ENCODE measurements at regions not wholly inside any gene's neighbourhood (a gene's known extent, or its start where the extent isn't known, plus 50 kb on each side); places are given as distances from the start of the nearest gene placed in this dataset.

DNA sequence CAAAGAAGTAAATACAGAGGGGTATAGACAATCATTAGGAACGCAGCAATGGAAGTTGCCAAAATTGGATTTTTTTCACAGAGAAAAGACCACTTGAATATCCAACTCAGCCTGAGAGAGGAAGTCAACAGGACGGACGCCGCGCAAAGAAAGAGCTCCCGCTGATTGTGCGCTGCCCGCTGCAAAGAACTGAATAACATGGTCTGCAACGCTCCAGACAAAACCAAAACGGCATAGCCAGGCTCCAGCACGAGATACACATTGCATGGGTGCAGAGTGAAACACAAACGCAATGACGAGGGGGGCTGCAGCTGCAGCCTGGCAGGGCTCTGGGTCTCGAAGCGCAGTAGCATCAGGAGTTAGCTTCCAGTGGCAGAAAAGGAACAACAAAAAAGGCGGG, 113.9 kb upstream of the MGMT start:
- no peak for DNase-seq (ENCODE audit: low read depth)
- no peak overlapping the region for H3K4me3 ChIP-seq (ENCODE audit: low read length)
- TF ChIP-seq, protein P1, sequence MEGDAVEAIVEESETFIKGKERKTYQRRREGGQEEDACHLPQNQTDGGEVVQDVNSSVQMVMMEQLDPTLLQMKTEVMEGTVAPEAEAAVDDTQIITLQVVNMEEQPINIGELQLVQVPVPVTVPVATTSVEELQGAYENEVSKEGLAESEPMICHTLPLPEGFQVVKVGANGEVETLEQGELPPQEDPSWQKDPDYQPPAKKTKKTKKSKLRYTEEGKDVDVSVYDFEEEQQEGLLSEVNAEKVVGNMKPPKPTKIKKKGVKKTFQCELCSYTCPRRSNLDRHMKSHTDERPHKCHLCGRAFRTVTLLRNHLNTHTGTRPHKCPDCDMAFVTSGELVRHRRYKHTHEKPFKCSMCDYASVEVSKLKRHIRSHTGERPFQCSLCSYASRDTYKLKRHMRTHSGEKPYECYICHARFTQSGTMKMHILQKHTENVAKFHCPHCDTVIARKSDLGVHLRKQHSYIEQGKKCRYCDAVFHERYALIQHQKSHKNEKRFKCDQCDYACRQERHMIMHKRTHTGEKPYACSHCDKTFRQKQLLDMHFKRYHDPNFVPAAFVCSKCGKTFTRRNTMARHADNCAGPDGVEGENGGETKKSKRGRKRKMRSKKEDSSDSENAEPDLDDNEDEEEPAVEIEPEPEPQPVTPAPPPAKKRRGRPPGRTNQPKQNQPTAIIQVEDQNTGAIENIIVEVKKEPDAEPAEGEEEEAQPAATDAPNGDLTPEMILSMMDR (conservative IDR thresholded peaks at IDR 0.05; ENCODE audit: low read depth, low read length) = no peak

- DNase-seq (ENCODE audit: low read depth) = no peak
- H3K4me3 ChIP-seq (ENCODE audit: low read length) = no peak overlapping the region
- TF ChIP-seq, protein P1 (conservative IDR thresholded peaks at IDR 0.05; ENCODE audit: low read depth, low read length) = no peak
These were observed 107.0 kb upstream of the MGMT start for GRCh38 chr10:129360046-129360445.

DNA sequence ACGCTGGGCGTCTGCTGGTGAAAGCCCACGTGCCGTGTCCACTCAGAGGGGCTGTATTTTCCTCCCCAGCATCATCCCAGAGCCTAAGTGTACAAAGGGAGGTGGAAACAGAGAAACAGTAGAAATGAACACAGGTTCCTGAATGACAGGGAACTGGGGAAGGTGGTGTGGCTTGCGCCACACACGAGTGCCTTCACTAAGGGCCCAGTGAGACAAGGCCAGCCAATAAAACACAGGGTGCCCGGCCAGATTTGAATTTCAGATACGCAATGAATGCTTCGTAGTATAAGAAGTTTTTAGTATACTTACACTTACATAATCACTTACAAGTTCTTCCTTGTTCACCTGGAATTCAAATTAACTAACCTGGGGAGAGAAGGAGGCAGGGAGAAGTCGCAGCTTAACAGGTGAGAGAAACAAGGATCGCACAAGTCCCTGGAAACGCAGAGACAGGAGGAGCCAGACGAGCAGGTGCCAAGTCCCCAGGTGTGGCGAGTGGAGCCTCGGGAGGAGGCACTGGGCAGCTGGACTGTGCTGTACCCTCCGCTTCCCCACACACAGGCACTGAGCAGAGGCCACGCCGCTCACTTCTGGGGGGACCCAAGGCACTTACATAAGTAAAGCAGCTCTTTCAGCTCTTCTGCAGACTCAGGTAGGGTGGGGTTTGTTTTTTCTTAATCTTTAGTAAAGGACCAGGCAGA, 105.2 kb upstream of the MGMT start:
- H3K4me3 ChIP-seq (ENCODE audit: low read length) = no peak overlapping the region
- no peak for DNase-seq (ENCODE audit: low read depth)
- TF ChIP-seq, protein P1 (conservative IDR thresholded peaks at IDR 0.05; ENCODE audit: low read depth, low read length) = no peak

DNA sequence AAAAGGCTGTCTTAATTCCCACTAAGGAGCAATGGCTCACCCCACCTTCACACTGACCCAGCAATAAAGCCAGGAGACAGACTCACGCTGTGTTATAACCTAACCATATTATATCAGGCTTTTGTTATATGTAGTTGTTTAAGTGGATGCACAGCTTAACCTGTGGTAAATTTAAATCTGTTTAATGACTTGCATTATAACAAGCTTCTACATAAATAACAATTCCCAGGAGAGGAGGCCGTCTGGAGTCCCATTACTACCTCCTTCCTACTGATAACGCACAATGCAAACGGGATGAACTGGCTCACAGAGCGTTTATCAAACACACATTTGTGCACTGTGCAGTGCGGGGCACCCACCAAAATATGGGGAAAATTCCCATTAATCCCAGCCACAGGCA, 102.1 kb upstream of the MGMT start:
- DNase-seq (ENCODE audit: low read depth) = no peak
- no peak overlapping the region for H3K4me3 ChIP-seq (ENCODE audit: low read length)
- TF ChIP-seq, protein P1 (conservative IDR thresholded peaks at IDR 0.05; ENCODE audit: low read depth, low read length) = no peak

- DNase-seq (ENCODE audit: low read depth) = no peak
- no peak overlapping the region for H3K4me3 ChIP-seq (ENCODE audit: low read length)
- TF ChIP-seq, protein P1 (conservative IDR thresholded peaks at IDR 0.05; ENCODE audit: low read depth, low read length) = no peak
These were observed 101.2 kb upstream of the MGMT start for GRCh38 chr10:129365767-129366402.

DNA sequence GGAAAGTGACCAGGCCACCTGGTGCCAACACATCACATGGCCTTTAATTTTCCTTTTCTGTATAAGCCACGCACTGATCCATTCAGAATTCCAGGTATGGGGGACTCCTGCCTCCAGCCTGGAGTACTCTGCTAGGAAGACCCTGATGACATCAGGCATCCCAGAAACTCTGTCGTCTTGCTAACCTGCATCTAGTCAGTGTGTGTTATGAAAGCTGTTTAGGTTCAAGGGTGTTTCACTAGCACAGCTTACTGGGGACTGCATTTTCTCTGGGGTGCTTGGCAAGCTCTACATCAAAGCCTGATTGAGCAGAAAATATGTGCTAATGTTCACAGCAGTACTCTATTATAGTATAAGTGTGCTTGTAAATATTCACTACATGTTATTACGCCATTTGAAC, 100.6 kb upstream of the MGMT start:
- no peak for DNase-seq (ENCODE audit: low read depth)
- no peak overlapping the region for H3K4me3 ChIP-seq (ENCODE audit: low read length)
- TF ChIP-seq, protein P1 (conservative IDR thresholded peaks at IDR 0.05; ENCODE audit: low read depth, low read length) = no peak

DNA sequence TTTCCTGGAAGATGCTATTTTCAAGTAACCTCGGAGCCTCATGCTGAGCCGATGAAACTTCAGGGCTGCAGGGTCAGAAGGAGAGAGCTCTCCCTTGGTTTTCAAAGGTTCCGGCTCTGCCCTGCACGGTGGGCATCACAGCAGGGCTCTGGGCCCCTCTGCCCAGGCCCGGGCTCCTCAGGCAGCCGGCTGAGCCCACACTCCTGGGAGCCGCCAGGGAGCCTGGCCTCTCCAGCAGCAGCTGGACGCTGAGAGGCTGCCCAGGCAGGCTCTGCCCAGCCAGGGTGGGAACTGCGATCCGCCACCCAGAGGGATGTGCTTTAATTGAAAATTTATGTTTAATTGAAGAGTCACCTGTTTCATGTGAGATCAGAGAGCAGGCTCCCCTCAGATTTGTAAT, 97.5 kb upstream of the MGMT start:
- TF ChIP-seq, protein P1 (conservative IDR thresholded peaks at IDR 0.05; ENCODE audit: low read depth, low read length) = no peak

More for the DNA sequence above, 97.5 kb upstream of the MGMT start:
- H3K4me3 ChIP-seq (ENCODE audit: low read length) = no peak overlapping the region
- no peak for DNase-seq (ENCODE audit: low read depth)
